ENCODE measurements at regions not wholly inside any gene's neighbourhood (a gene's known extent, or its start where the extent isn't known, plus 50 kb on each side); places are given as distances from the start of the nearest gene placed in this dataset.

- Histone ChIP-seq H3K4me3 (ENCODE audit: low read depth, low read length, poor library complexity, severe bottlenecking) (no peak overlapping the region), H3K79me2 (ENCODE audit: insufficient read depth, low read depth, low read length) (no peaks in the 10 kb centered on the region), H3K4me2 (ENCODE audit: low read length) (no peak overlapping the region), H3K36me3 (ENCODE audit: insufficient read depth, low read length) (no peaks in the 10 kb centered on the region), H4K20me1 (ENCODE audit: insufficient read depth, low read length) (no peaks in the 10 kb centered on the region), H3K4me1 (ENCODE audit: insufficient read depth, low read length, poor library complexity, severe bottlenecking) (no peaks in the 10 kb centered on the region), H3K9me2 (ENCODE audit: insufficient read depth, low read length) (no peaks in the 10 kb centered on the region), H2AFZ (ENCODE audit: low read length) (no peak overlapping the region), H3K27ac (ENCODE audit: low read depth, low read length, poor library complexity, severe bottlenecking) (no peak overlapping the region), H3K9me3 (ENCODE audit: low read length) (no peaks in the 10 kb centered on the region)
- BruUV-seq (replicated peaks), result no TSS peak
- ChIA-PET CTCF (ENCODE audit: unreplicated experiment) (no interaction called here), POLR2A (no interaction called here)
- intact Hi-C loops (cut with micrococcal nuclease; ENCODE audit: unreplicated experiment), result no loop called here
- TF ChIP-seq EZH2phosphoT487 (IDR thresholded peaks at IDR 0.05; ENCODE audit: borderline replicate concordance, low read depth, low read length), result no peak
- no peak for TF ChIP-seq CTCF (conservative IDR thresholded peaks at IDR 0.05; ENCODE audit: low read length)
- DNase-seq (ENCODE audit: low spot score), result no peak
Measured at GRCh38 chr5:123835421-123835820, 323.4 kb downstream of the CSNK1G3 start.

GRCh38 chr5:123830575-123830974 lies 318.6 kb downstream of the CSNK1G3 start:
- no peaks in the 10 kb centered on the region for H3K9me2 ChIP-seq (ENCODE audit: insufficient read depth, low read length)
- no peaks in the 10 kb centered on the region for H4K20me1 ChIP-seq (ENCODE audit: insufficient read depth, low read length)
- BruUV-seq (replicated peaks), result no TSS peak
- intact Hi-C loops (cut with micrococcal nuclease; ENCODE audit: unreplicated experiment), result no loop called here
- H3K27ac ChIP-seq (ENCODE audit: low read depth, low read length, poor library complexity, severe bottlenecking), result no peak overlapping the region
- H3K4me1 ChIP-seq (ENCODE audit: insufficient read depth, low read length, poor library complexity, severe bottlenecking), result no peaks in the 10 kb centered on the region
- no peak for TF ChIP-seq EZH2phosphoT487 (IDR thresholded peaks at IDR 0.05; ENCODE audit: borderline replicate concordance, low read depth, low read length)
- no peak for TF ChIP-seq CTCF (conservative IDR thresholded peaks at IDR 0.05; ENCODE audit: low read length)
- H3K4me2 ChIP-seq (ENCODE audit: low read length), result no peak overlapping the region
- no peaks in the 10 kb centered on the region for H3K9me3 ChIP-seq (ENCODE audit: low read length)
- CTCF ChIA-PET (ENCODE audit: unreplicated experiment), result no interaction called here
- H3K4me3 ChIP-seq (ENCODE audit: low read depth, low read length, poor library complexity, severe bottlenecking), result no peak overlapping the region
- POLR2A ChIA-PET, result no interaction called here
- no peak overlapping the region for H2AFZ ChIP-seq (ENCODE audit: low read length)
- H3K79me2 ChIP-seq (ENCODE audit: insufficient read depth, low read depth, low read length), result no peaks in the 10 kb centered on the region
- no peaks in the 10 kb centered on the region for H3K36me3 ChIP-seq (ENCODE audit: insufficient read depth, low read length)
- DNase-seq (ENCODE audit: low spot score), result no peak

- POLR2A ChIA-PET, result interaction anchor here (1.4 kb wide), 1 partner anchor 11 kb away, joined by 7 read pairs; no protein-coding TSS in a partner anchor
- intact Hi-C loops (cut with micrococcal nuclease; ENCODE audit: unreplicated experiment), result no loop called here
- BruUV-seq (replicated peaks), result no TSS peak
Measured at GRCh38 chr5:123827811-123828210, 315.8 kb downstream of the CSNK1G3 start.

More at GRCh38 chr5:123827811-123828210, 315.8 kb downstream of the CSNK1G3 start:
- H4K20me1 ChIP-seq (ENCODE audit: insufficient read depth, low read length), result no peaks in the 10 kb centered on the region
- no peak overlapping the region for H3K4me3 ChIP-seq (ENCODE audit: low read depth, low read length, poor library complexity, severe bottlenecking)
- H2AFZ ChIP-seq (ENCODE audit: low read length), result no peak overlapping the region
- no peak for DNase-seq (ENCODE audit: low spot score)
- H3K9me3 ChIP-seq (ENCODE audit: low read length), result no peaks in the 10 kb centered on the region
- CTCF ChIA-PET (ENCODE audit: unreplicated experiment), result no interaction called here
- no peaks in the 10 kb centered on the region for H3K4me1 ChIP-seq (ENCODE audit: insufficient read depth, low read length, poor library complexity, severe bottlenecking)
- H3K4me2 ChIP-seq (ENCODE audit: low read length), result no peak overlapping the region
- no peak for TF ChIP-seq EZH2phosphoT487 (IDR thresholded peaks at IDR 0.05; ENCODE audit: borderline replicate concordance, low read depth, low read length)
- no peak overlapping the region for H3K27ac ChIP-seq (ENCODE audit: low read depth, low read length, poor library complexity, severe bottlenecking)
- no peaks in the 10 kb centered on the region for H3K9me2 ChIP-seq (ENCODE audit: insufficient read depth, low read length)
- H3K79me2 ChIP-seq (ENCODE audit: insufficient read depth, low read depth, low read length), result no peaks in the 10 kb centered on the region
- H3K36me3 ChIP-seq (ENCODE audit: insufficient read depth, low read length), result no peaks in the 10 kb centered on the region
